Tibial nerve (tissue), 3 donors: ENCODE measurements at regions not wholly inside any gene's neighbourhood (a gene's known extent, or its start where the extent isn't known, plus 50 kb on each side); places are given as distances from the start of the nearest gene placed in this dataset.
"Not testable (repeated sequence)": the region's sequence is repeated elsewhere in the genome, so short reads cannot be mapped to it uniquely, and the experiment has no call there.

Experiments
- CTCF ChIP-seq, 5 experiments: fragments of 200-600 bp in 3 of 5; fragments of 450-650 bp in 2 of 5; sonication (generic) in 3 of 5; IDR thresholded peaks; one replicate each; pipeline ENCODE4 v1.5.1; 2016 to 2019; ENCODE audit warnings: antibody characterized with exemption in 5 of 5, mild to moderate bottlenecking in 3 of 5, moderate library complexity in 2 of 5
- POLR2A ChIP-seq, 2 donors: fragments of 450-650 bp; IDR thresholded peaks; one replicate each; pipeline ENCODE4 v1.6.1; 2017; ENCODE audit warnings: antibody characterized with exemption in 2 of 2, mild to moderate bottlenecking in 2 of 2, moderate library complexity in 2 of 2

- not testable (repeated sequence) for TF ChIP-seq CTCF, POLR2A (IDR thresholded peaks at IDR 0.05)
These were observed 202.2 kb upstream of the POMZP3 start for GRCh38 chr7:76829233-76829632.
